ENCODE measurements at regions not wholly inside any gene's neighbourhood (a gene's known extent, or its start where the extent isn't known, plus 50 kb on each side); places are given as distances from the start of the nearest gene placed in this dataset.

DNA sequence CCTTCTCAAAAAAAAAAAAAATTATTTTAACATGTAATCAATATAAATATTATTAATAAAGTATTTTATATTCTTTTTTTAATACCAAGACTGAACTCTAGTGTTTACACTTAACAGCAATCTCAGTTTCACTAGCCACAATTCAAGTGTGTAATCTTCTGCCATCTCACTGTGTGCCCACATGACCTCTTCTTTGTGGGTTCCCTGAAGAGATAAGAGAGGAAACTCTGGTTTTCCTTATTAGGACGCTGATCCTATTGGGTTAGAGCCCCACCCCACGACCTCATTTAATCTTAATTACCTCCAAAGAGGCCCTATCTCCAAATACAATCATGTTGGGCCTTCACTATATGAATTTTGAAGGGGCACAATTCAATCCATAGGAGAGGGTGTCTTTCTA is 177.6 kb downstream of the STK31 start:
- Mint-ChIP-seq H3K27me3 (ENCODE audit: insufficient read depth, unreplicated experiment) (no peaks in the 10 kb centered on the region), H3K27ac (ENCODE audit: low read depth, unreplicated experiment) (no peak overlapping the region), H3K36me3 (ENCODE audit: insufficient read depth, unreplicated experiment) (no peaks in the 10 kb centered on the region), H3K4me1 (ENCODE audit: insufficient read depth, unreplicated experiment) (no peaks in the 10 kb centered on the region), H3K9me3 (ENCODE audit: unreplicated experiment) (peaks cover 8% of the 10 kb centered on the region), H3K4me3 (ENCODE audit: unreplicated experiment) (no peak overlapping the region)
- ChIA-PET CTCF (no interaction called here), POLR2A (no interaction called here)
- intact Hi-C loops (cut with micrococcal nuclease) = no loop called here
- DNase-seq (ENCODE audit: unreplicated experiment) = no peak
- no TSS peak for BruUV-seq (replicated peaks)
- TF ChIP-seq, protein P1, sequence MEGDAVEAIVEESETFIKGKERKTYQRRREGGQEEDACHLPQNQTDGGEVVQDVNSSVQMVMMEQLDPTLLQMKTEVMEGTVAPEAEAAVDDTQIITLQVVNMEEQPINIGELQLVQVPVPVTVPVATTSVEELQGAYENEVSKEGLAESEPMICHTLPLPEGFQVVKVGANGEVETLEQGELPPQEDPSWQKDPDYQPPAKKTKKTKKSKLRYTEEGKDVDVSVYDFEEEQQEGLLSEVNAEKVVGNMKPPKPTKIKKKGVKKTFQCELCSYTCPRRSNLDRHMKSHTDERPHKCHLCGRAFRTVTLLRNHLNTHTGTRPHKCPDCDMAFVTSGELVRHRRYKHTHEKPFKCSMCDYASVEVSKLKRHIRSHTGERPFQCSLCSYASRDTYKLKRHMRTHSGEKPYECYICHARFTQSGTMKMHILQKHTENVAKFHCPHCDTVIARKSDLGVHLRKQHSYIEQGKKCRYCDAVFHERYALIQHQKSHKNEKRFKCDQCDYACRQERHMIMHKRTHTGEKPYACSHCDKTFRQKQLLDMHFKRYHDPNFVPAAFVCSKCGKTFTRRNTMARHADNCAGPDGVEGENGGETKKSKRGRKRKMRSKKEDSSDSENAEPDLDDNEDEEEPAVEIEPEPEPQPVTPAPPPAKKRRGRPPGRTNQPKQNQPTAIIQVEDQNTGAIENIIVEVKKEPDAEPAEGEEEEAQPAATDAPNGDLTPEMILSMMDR (IDR thresholded peaks at IDR 0.05; ENCODE audit: unreplicated experiment) = no peak

DNA sequence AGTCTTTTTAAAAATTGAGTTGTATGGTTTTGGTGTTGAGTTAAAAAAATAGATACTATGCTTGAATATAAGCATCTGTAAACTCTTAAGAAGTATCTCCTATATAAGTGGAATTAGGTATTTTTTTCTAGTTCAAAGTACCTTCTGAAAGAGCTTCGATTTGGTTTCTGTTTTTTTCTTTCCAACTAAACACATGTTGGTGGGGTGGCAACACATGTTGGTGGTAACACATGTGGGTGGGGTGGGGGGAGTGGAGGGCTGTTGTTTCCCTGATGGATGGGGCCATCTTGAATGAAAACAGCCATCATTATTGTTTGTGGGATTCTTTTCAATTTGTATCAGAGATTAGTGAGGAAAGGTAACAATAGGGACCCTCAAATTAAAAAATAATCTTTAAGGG is 178.9 kb downstream of the STK31 start:
- H3K27ac Mint-ChIP-seq (ENCODE audit: low read depth, unreplicated experiment) = no peak overlapping the region
- ChIA-PET CTCF (interaction anchor here (0.6 kb wide), 1 partner anchor 777 kb away, joined by 3 read pairs; no protein-coding TSS in a partner anchor), POLR2A (no interaction called here)
- H3K4me1 Mint-ChIP-seq (ENCODE audit: insufficient read depth, unreplicated experiment) = no peaks in the 10 kb centered on the region
- BruUV-seq (replicated peaks) = no TSS peak
- DNase-seq (ENCODE audit: unreplicated experiment) = no peak
- no peaks in the 10 kb centered on the region for H3K36me3 Mint-ChIP-seq (ENCODE audit: insufficient read depth, unreplicated experiment)
- no peak overlapping the region for H3K4me3 Mint-ChIP-seq (ENCODE audit: unreplicated experiment)
- no peaks in the 10 kb centered on the region for H3K27me3 Mint-ChIP-seq (ENCODE audit: insufficient read depth, unreplicated experiment)
- H3K9me3 Mint-ChIP-seq (ENCODE audit: unreplicated experiment) = peaks cover 8% of the 10 kb centered on the region
- TF ChIP-seq, protein P1 (IDR thresholded peaks at IDR 0.05; ENCODE audit: unreplicated experiment) = no peak
- intact Hi-C loops (cut with micrococcal nuclease) = no loop called here

DNA sequence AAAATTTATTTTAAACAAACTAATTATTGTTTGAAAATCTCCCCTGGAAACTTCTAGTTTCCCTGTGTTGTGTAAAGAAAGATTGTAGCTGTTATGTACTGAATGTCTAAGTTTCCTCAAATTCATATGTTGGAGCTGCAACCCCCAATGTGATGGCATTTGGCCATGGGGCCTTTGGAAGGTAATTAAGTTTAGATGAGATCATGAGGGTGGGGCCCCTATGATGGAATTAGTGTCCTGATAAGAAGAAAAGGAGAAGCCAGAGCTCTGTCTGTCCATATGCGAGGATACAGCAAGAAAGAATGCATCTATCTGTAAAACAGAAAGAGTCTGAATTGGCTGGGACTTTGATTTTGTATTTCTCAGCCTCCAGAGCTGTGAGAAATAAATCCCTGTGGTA is 179.5 kb downstream of the STK31 start:
- CTCF ChIA-PET = no interaction called here
- no peak overlapping the region for H3K27ac Mint-ChIP-seq (ENCODE audit: low read depth, unreplicated experiment)
- peaks cover 8% of the 10 kb centered on the region for H3K9me3 Mint-ChIP-seq (ENCODE audit: unreplicated experiment)
- no TSS peak for BruUV-seq (replicated peaks)
- TF ChIP-seq, protein P1 (IDR thresholded peaks at IDR 0.05; ENCODE audit: unreplicated experiment) = no peak
- no peaks in the 10 kb centered on the region for H3K4me1 Mint-ChIP-seq (ENCODE audit: insufficient read depth, unreplicated experiment)
- H3K27me3 Mint-ChIP-seq (ENCODE audit: insufficient read depth, unreplicated experiment) = no peaks in the 10 kb centered on the region
- H3K4me3 Mint-ChIP-seq (ENCODE audit: unreplicated experiment) = no peak overlapping the region
- POLR2A ChIA-PET = no interaction called here
- DNase-seq (ENCODE audit: unreplicated experiment) = no peak
- no peaks in the 10 kb centered on the region for H3K36me3 Mint-ChIP-seq (ENCODE audit: insufficient read depth, unreplicated experiment)
- intact Hi-C loops (cut with micrococcal nuclease) = no loop called here

DNA sequence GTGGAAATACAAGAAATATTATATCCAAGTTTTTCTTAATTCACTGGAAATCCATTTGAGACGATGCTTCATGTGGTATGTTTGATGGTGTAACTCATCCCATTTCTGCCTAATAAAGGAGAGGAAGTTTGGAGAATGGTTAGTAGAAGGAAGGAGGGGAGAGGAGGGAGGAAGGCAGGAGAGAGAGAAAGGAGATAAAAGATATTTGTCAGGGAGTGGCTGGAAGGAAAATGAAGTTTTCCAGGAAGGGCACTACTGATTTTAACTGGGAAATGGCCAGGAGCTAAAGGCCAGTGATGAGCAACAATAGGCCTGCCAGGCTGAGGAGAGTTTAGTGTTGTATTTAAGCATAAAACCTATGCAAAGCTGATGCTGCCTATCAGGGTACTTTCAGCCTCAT is 182.0 kb downstream of the STK31 start:
- no peak overlapping the region for H3K4me3 Mint-ChIP-seq (ENCODE audit: unreplicated experiment)
- H3K9me3 Mint-ChIP-seq (ENCODE audit: unreplicated experiment) = peaks cover 8% of the 10 kb centered on the region
- DNase-seq (ENCODE audit: unreplicated experiment) = no peak
- intact Hi-C loops (cut with micrococcal nuclease) = no loop called here
- BruUV-seq (replicated peaks) = no TSS peak
- H3K27ac Mint-ChIP-seq (ENCODE audit: low read depth, unreplicated experiment) = no peak overlapping the region
- POLR2A ChIA-PET = interaction anchor here (0.6 kb wide), 1 partner anchor 154 kb away, joined by 3 read pairs; no protein-coding TSS in a partner anchor
- H3K36me3 Mint-ChIP-seq (ENCODE audit: insufficient read depth, unreplicated experiment) = no peaks in the 10 kb centered on the region
- no peaks in the 10 kb centered on the region for H3K27me3 Mint-ChIP-seq (ENCODE audit: insufficient read depth, unreplicated experiment)
- CTCF ChIA-PET = no interaction called here
- H3K4me1 Mint-ChIP-seq (ENCODE audit: insufficient read depth, unreplicated experiment) = no peaks in the 10 kb centered on the region
- TF ChIP-seq, protein P1 (IDR thresholded peaks at IDR 0.05; ENCODE audit: unreplicated experiment) = no peak
